ENCODE measurements at regions not wholly inside any gene's neighbourhood (a gene's known extent, or its start where the extent isn't known, plus 50 kb on each side); places are given as distances from the start of the nearest gene placed in this dataset.

DNA sequence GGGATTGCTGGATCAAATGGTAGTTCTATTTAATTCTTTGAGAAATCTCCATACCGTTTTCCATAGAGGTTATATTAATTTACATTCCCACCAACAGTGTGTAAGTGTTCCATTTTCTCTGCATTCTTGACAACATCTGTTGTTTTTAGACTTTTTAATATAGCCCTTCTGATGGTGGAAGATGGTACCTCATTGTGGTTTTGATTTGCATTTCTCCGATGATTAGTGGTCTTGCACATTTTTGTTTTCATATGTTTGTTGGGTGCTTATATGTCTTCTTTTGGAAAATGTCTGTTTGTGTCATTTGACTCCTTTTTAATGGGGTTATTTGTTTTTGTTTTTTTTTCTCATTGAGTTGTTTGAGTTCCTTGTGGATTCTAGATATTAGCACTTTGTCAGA lies 75.3 kb upstream of the PUDP start:
- no CpG with 5 or more reads among the region's 2 CpGs for WGBS (ENCODE audit: insufficient coverage)
- no peaks in the 10 kb centered on the region for H3K4me1 Mint-ChIP-seq
- Histone ChIP-seq H3K36me3 (ENCODE audit: control insufficient read depth in 2 of 2, extremely low read depth in 1 of 2, insufficient read depth in 1 of 2, low read length in 1 of 2) (no peaks in the 10 kb centered on the region), H3K9me3 (no peaks in the 10 kb centered on the region), H3K4me1 (ENCODE audit: control insufficient read depth in 1 of 2, extremely low read depth in 1 of 2, insufficient read depth in 2 of 2, low read length in 2 of 2) (no peaks in the 10 kb centered on the region), H3K4me3 (ENCODE audit: control insufficient read depth in 1 of 2, extremely low read depth in 1 of 2, low read length in 1 of 2) (no peak overlapping the region), H3K27ac (ENCODE audit: low read length) (no peak overlapping the region), H3K27me3 (replicated peaks in 1 of 2; ENCODE audit: control insufficient read depth in 2 of 2, extremely low read depth in 1 of 2, insufficient read depth in 2 of 2, low read length in 1 of 2) (no peaks in the 10 kb centered on the region)
- no peak overlapping the region for H3K27ac Mint-ChIP-seq
- ATAC-seq (replicated peaks in 1 of 4) (no peak), DNase-seq (no peak)
- H3K27me3 Mint-ChIP-seq, result no peaks in the 10 kb centered on the region
- ChIA-PET POLR2A (no interaction called here), CTCF (no interaction called here)
- peaks cover 0 to 7% (median 3%) of the 10 kb centered on the region in 3 donors for H3K9me3 Mint-ChIP-seq
- H3K36me3 Mint-ChIP-seq, result peaks cover 7% of the 10 kb centered on the region
- no peak overlapping the region for H3K4me3 Mint-ChIP-seq

DNA sequence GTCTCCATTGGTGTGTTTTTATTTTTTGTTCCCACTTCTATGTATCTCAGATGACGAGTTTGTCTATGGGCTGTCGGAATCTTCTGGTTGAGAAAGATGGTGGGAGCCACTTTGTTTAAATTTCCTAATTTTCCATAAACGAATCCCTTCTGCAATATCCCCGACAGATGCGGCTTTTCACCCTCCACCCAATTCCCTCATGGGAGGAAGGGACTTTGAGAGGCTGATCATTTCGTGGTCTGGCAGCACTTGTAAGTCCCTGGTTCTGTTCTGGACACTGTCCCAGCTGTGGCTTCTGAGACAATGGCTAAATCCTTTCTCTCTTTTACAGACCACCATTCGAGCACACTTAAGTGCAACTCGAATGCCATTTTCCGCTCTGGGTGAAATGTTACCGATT lies 72.2 kb upstream of the PUDP start:
- Mint-ChIP-seq H3K36me3 (peaks cover 7% of the 10 kb centered on the region), H3K4me3 (no peak overlapping the region), H3K9me3 (peaks cover 0 to 7% (median 3%) of the 10 kb centered on the region in 3 donors), H3K27ac (no peak overlapping the region), H3K4me1 (no peaks in the 10 kb centered on the region), H3K27me3 (no peaks in the 10 kb centered on the region)
- H3K27ac ChIP-seq (ENCODE audit: low read length), result no peak overlapping the region
- no peaks in the 10 kb centered on the region for H3K4me1 ChIP-seq (ENCODE audit: control insufficient read depth in 1 of 2, extremely low read depth in 1 of 2, insufficient read depth in 2 of 2, low read length in 2 of 2)
- ChIA-PET POLR2A (no interaction called here), CTCF (no interaction called here)
- no peaks in the 10 kb centered on the region for H3K9me3 ChIP-seq
- H3K27me3 ChIP-seq (replicated peaks in 1 of 2; ENCODE audit: control insufficient read depth in 2 of 2, extremely low read depth in 1 of 2, insufficient read depth in 2 of 2, low read length in 1 of 2), result no peaks in the 10 kb centered on the region
- no peak for DNase-seq
- no peak overlapping the region for H3K4me3 ChIP-seq (ENCODE audit: control insufficient read depth in 1 of 2, extremely low read depth in 1 of 2, low read length in 1 of 2)
- ATAC-seq (replicated peaks in 1 of 4), result no peak
- no CpG with 5 or more reads among the region's 10 CpGs for WGBS (ENCODE audit: insufficient coverage)
- H3K36me3 ChIP-seq (ENCODE audit: control insufficient read depth in 2 of 2, extremely low read depth in 1 of 2, insufficient read depth in 1 of 2, low read length in 1 of 2), result no peaks in the 10 kb centered on the region

DNA sequence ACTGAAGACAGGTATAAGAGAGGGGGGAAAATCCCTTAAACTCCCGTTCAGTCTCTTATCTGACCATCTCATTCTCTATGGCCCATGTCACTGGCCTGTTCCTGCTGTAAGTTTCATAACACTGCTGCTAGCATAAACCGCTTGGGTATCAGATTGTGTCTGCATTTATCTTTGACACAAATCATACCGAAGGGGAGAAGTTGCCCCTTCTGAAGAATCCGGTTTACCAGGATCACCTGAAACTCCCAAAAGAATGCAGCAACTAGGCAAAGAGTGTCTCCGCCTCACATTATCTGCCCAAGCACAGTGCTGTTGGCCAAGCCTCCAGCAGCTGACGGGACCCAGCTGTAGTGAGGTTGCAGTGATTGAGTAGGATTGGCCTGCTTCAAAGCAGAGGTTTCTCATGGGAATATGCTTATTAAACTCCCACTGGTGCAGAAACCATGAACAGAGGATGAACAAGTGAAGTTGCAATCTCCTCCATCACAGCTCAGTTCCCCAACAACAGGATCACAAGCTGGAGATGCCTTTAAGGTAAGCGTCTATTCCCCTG lies 71.3 kb upstream of the PUDP start:
- CTCF ChIA-PET, result no interaction called here
- ATAC-seq (replicated peaks in 1 of 4) (no peak), DNase-seq (no peak)
- H3K36me3 Mint-ChIP-seq, result peaks cover 7% of the 10 kb centered on the region
- Histone ChIP-seq H3K4me1 (ENCODE audit: control insufficient read depth in 1 of 2, extremely low read depth in 1 of 2, insufficient read depth in 2 of 2, low read length in 2 of 2) (no peaks in the 10 kb centered on the region), H3K4me3 (ENCODE audit: control insufficient read depth in 1 of 2, extremely low read depth in 1 of 2, low read length in 1 of 2) (no peak overlapping the region), H3K36me3 (ENCODE audit: control insufficient read depth in 2 of 2, extremely low read depth in 1 of 2, insufficient read depth in 1 of 2, low read length in 1 of 2) (no peaks in the 10 kb centered on the region), H3K27me3 (replicated peaks in 1 of 2; ENCODE audit: control insufficient read depth in 2 of 2, extremely low read depth in 1 of 2, insufficient read depth in 2 of 2, low read length in 1 of 2) (no peaks in the 10 kb centered on the region), H3K27ac (ENCODE audit: low read length) (no peak overlapping the region), H3K9me3 (no peaks in the 10 kb centered on the region)
- H3K4me1 Mint-ChIP-seq, result no peaks in the 10 kb centered on the region
- WGBS (ENCODE audit: insufficient coverage), result no CpG with 5 or more reads among the region's 7 CpGs
- H3K27ac Mint-ChIP-seq, result no peak overlapping the region
- peaks cover 0 to 7% (median 3%) of the 10 kb centered on the region in 3 donors for H3K9me3 Mint-ChIP-seq
- POLR2A ChIA-PET, result no interaction called here
- no peaks in the 10 kb centered on the region for H3K27me3 Mint-ChIP-seq
- H3K4me3 Mint-ChIP-seq, result no peak overlapping the region

DNA sequence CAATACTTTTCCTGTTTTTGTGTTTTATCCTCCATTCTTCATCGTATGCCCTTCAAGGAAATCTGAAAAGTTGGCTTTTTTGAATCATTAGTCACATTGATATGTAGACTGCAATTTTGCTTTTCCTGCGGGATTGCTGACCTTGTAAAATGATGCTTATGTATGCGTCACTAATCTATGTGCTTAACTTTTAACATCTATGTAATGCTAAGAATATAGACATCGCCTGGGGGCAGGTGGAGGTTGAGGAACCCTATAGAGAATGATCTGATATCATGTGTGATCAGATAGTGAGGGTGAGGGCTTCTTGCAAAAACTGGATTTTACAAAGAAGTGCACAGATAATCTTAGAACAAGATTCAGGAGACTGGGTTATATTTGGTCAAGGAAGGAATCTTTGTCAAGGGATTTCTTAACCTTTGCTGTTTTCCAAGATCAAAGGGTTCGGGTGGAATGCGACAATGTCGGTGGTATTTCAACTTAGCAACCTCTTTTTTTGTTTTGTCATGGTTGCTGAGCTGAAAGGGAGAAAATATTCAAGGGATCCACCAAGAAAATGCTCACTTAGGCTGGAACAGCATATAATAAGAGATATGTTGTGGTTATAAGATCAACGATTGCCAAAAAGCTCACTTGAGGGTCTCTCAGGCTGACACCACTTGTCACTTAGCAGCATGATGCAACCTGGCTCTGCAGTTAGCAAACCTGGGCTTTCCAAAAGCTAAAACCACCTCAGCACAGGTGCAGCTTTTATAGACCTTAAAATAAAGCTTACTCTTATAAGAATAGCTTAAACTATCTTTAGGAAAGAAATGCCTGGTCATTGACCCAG lies 70.6 kb upstream of the PUDP start:
- POLR2A ChIA-PET, result no interaction called here
- peaks cover 7% of the 10 kb centered on the region for H3K36me3 Mint-ChIP-seq
- no CpG with 5 or more reads among the region's 8 CpGs for WGBS (ENCODE audit: insufficient coverage)
- peaks cover 0 to 7% (median 3%) of the 10 kb centered on the region in 3 donors for H3K9me3 Mint-ChIP-seq
- Histone ChIP-seq H3K9me3 (no peaks in the 10 kb centered on the region), H3K36me3 (ENCODE audit: control insufficient read depth in 2 of 2, extremely low read depth in 1 of 2, insufficient read depth in 1 of 2, low read length in 1 of 2) (no peaks in the 10 kb centered on the region), H3K27ac (ENCODE audit: low read length) (no peak overlapping the region), H3K4me3 (ENCODE audit: control insufficient read depth in 1 of 2, extremely low read depth in 1 of 2, low read length in 1 of 2) (no peak overlapping the region), H3K27me3 (replicated peaks in 1 of 2; ENCODE audit: control insufficient read depth in 2 of 2, extremely low read depth in 1 of 2, insufficient read depth in 2 of 2, low read length in 1 of 2) (no peaks in the 10 kb centered on the region), H3K4me1 (ENCODE audit: control insufficient read depth in 1 of 2, extremely low read depth in 1 of 2, insufficient read depth in 2 of 2, low read length in 2 of 2) (no peaks in the 10 kb centered on the region)
- DNase-seq (no peak), ATAC-seq (replicated peaks in 1 of 4) (no peak)
- no peak overlapping the region for H3K27ac Mint-ChIP-seq
- H3K27me3 Mint-ChIP-seq, result no peaks in the 10 kb centered on the region
- CTCF ChIA-PET, result no interaction called here
- H3K4me1 Mint-ChIP-seq, result no peaks in the 10 kb centered on the region
- no peak overlapping the region for H3K4me3 Mint-ChIP-seq

DNA sequence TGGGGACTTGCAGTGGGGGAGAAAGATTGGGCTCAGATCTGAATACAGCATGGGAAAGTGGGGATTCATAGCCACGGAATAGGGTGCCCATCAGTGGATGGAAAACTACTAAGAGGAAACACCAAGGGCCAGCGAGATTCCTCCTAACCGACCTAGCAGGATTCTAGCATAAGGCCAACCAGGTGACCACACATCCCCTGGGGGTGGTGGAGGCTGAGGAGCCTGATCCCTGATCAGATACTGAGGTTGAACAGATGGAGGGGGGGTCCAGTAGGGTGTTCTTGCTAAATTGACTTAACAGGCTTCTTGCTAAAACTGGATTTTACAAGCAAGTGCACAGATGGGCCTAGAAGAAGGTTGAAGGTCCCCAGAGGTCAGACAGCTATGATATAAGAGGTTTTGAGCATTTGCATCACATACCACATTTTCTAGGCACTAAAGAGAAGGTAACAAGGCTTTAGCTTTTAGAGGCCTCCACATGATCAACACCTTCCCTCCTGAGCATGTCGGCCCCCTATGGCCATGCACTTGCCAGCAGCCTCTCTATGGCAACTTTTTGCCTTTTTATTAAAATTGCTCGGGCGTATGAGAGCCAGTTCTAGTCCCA lies 69.1 kb upstream of the PUDP start:
- H3K4me1 Mint-ChIP-seq, result no peaks in the 10 kb centered on the region
- H3K4me1 ChIP-seq (ENCODE audit: control insufficient read depth in 1 of 2, extremely low read depth in 1 of 2, insufficient read depth in 2 of 2, low read length in 2 of 2), result no peaks in the 10 kb centered on the region
- no CpG with 5 or more reads among the region's 6 CpGs for WGBS (ENCODE audit: insufficient coverage)
- H3K36me3 ChIP-seq (ENCODE audit: control insufficient read depth in 2 of 2, extremely low read depth in 1 of 2, insufficient read depth in 1 of 2, low read length in 1 of 2), result no peaks in the 10 kb centered on the region
- ChIA-PET CTCF (no interaction called here), POLR2A (interaction anchor here in 1 of 2 donors (0.6 kb wide), 1 partner anchor 18 kb away, joined by 5 read pairs; no protein-coding TSS in a partner anchor)
- no peak overlapping the region for H3K27ac Mint-ChIP-seq
- H3K4me3 Mint-ChIP-seq, result no peak overlapping the region
- ATAC-seq (replicated peaks in 1 of 4), result no peak
- H3K36me3 Mint-ChIP-seq, result peaks cover 7% of the 10 kb centered on the region
- H3K27me3 ChIP-seq (replicated peaks in 1 of 2; ENCODE audit: control insufficient read depth in 2 of 2, extremely low read depth in 1 of 2, insufficient read depth in 2 of 2, low read length in 1 of 2), result no peaks in the 10 kb centered on the region
- H3K4me3 ChIP-seq (ENCODE audit: control insufficient read depth in 1 of 2, extremely low read depth in 1 of 2, low read length in 1 of 2), result no peak overlapping the region
- peaks cover 0 to 7% (median 3%) of the 10 kb centered on the region in 3 donors for H3K9me3 Mint-ChIP-seq
- no peaks in the 10 kb centered on the region for H3K27me3 Mint-ChIP-seq
- no peak for DNase-seq
- no peaks in the 10 kb centered on the region for H3K9me3 ChIP-seq
- no peak overlapping the region for H3K27ac ChIP-seq (ENCODE audit: low read length)

DNA sequence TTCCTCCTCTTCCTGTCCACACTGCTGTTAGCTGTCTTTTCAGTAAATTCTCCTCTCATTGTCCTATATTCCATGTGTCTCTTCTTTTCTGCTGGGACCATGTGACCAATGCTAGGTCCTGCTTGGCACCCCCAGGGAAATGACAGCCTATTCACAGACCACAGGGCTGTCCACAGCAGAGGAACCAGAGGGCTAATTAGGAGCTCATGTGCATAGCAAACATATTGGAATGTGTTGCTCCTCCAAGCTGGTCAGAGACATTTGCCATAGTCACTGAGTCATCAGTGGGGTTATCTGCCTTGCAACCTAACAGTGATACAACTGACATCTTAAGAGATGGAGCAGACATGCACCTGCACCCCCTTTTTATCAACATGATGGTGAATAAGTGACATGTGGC lies 67.9 kb upstream of the PUDP start:
- H3K36me3 Mint-ChIP-seq, result peaks cover 2% of the 10 kb centered on the region
- no peak overlapping the region for H3K4me3 Mint-ChIP-seq
- H3K4me3 ChIP-seq (ENCODE audit: control insufficient read depth in 1 of 2, extremely low read depth in 1 of 2, low read length in 1 of 2), result no peak overlapping the region
- H3K4me1 Mint-ChIP-seq, result no peaks in the 10 kb centered on the region
- no peaks in the 10 kb centered on the region for H3K9me3 ChIP-seq
- DNase-seq (no peak), ATAC-seq (replicated peaks in 1 of 4) (no peak)
- no peaks in the 10 kb centered on the region for H3K27me3 ChIP-seq (replicated peaks in 1 of 2; ENCODE audit: control insufficient read depth in 2 of 2, extremely low read depth in 1 of 2, insufficient read depth in 2 of 2, low read length in 1 of 2)
- H3K27ac Mint-ChIP-seq, result no peak overlapping the region
- ChIA-PET POLR2A (no interaction called here), CTCF (no interaction called here)
- H3K36me3 ChIP-seq (ENCODE audit: control insufficient read depth in 2 of 2, extremely low read depth in 1 of 2, insufficient read depth in 1 of 2, low read length in 1 of 2), result no peaks in the 10 kb centered on the region
- no peaks in the 10 kb centered on the region for H3K27me3 Mint-ChIP-seq
- H3K4me1 ChIP-seq (ENCODE audit: control insufficient read depth in 1 of 2, extremely low read depth in 1 of 2, insufficient read depth in 2 of 2, low read length in 2 of 2), result no peaks in the 10 kb centered on the region
- H3K27ac ChIP-seq (ENCODE audit: low read length), result no peak overlapping the region
- peaks cover 0 to 2% (median 1%) of the 10 kb centered on the region in 3 donors for H3K9me3 Mint-ChIP-seq

All from T-cell (primary cell).